ENCODE measurements at regions not wholly inside any gene's neighbourhood (a gene's known extent, or its start where the extent isn't known, plus 50 kb on each side); places are given as distances from the start of the nearest gene placed in this dataset.

DNA sequence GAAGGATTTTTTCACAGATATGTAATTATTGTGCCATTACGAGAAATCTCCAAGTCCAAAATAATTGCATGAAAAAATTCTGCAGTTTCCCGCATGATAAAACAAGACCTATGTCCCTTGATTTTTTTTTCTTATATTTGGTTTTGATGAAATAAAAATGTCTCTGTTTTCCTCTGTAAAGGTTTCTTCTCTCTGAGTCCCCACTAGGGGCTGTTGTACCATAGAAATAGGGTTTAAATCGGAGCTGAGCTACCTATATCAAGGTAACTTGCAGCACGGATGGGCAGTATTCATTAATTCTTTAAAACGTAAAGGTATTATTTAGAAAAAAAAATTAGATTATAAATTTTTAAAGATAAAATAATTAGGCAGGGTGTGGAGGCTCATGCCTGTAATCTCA, 66.6 kb upstream of the IGF1R start:
- DNase-seq (ENCODE audit: low read depth in 4 of 4, low spot score in 2 of 4) = no peak

DNA sequence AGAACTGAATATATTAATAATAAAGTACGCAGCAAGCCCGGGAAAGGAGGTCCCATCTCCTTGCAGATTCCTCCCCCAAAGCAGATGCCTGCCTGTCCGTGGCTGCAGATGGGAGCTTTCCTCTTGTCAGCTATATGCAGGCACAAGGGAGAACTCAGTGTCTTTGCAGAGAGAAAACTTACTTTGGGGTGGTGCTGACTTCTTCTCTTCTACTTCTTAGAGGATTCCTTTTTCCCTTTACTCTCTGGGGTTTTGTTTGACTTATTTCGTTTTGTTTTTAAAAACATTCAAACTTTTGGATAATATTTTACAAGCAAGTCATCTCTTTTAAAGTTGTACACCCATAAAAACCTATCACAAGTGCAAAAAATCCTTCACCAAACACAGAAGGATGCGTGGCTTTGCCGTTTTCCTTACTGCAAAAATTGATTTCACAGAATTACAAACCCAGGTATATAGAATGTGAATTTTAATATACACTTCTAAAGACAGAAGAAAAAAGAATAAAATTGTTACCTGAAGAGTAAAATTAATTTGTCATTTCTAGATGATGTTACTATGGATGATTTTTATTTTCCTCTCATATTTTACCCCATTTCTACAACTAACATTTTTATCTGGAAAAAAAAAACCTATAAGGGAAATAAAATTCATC, 65.3 kb upstream of the IGF1R start:
- no peak for DNase-seq (ENCODE audit: low read depth in 4 of 4, low spot score in 2 of 4)

DNA sequence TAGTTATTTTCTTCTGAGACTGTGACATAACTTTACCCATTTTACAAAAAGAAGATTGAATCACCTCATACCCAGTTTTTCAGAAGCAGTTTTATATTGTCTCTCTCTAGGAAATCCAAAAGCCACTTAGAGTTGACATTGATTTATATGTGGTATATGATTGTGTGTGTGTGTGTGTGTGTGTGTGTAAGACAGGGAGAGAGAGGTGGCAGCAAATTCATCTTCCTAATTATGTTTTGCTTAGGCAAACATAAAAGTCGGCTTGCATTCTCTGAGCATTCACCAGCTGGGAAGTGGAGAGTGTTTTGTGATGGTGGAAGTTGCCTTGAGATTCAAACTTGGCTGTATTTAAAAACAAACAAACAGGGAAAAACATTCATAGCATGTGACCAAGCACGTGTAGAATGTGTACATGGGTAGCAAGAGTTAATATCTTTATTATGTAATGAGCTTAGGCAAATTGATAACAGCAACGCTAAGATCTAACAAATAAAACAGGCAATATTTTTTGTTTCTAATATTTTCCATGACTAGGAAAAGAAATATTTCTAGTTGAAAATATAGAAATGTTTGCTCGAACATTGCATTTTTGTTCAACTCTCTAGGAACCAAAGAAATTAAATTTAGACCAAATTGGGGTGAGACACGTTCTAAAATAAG, 64.4 kb upstream of the IGF1R start:
- no peak for DNase-seq (ENCODE audit: low read depth in 4 of 4, low spot score in 2 of 4)

DNA sequence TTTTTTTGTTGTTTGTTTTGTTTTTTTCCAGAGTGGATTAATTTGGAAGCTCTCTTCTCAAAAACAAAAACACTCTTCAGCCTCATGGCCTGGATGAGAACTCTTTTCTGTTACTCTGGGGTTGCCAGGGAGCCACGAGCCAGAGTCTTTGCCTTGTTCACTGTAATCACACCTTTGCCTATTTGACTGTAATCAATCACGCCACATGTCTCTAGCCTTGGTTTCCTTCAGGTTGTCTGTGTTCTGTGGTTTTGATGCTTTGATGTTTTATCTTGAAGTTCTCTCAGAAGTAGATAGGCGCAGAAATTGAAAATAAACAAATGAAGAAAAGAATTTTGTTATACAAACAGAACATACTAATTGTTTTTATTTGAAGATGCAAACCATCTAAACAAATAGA, 62.3 kb upstream of the IGF1R start:
- DNase-seq (ENCODE audit: low read depth in 4 of 4, low spot score in 2 of 4) = no peak

DNA sequence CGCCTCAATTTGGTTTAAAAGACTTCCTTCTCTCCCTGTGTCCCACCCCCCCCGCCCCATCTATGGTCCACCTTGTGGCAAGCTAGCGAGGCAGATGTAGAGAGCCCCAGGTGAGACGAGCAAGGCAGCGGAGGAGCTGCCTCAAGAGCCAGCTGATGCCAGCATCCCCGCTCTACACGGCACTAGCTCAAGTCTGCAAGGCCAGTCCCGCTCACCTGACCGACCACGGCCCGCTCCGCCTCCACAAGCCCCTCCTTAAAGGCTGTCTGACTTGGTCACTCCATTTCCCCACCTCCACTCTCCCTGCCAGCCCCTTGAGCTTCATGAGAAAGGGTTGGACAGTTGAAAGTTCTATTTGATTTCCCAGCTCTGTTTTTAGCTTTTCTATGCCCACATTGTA, 56.2 kb upstream of the IGF1R start:
- DNase-seq (ENCODE audit: low read depth in 4 of 4, low spot score in 2 of 4) = no peak

DNA sequence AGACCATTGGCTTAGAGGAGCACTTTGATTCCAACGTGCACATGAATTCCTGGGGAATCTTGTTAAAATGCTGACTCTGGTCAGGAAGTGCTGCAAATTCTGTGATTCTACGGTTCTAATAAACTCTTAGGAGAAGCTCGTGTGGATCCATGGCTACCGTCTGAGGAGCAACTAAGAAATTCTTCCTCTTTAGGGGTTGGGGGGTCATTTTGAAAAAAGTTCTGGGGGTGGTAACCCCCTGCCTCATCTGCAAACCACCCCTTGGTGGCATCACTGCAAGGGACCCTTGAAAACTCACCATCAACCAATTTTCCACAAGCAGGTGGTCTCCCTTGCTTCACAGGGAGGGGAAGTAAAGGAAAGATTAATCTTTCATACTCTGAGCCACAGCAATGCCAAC, 52.2 kb upstream of the IGF1R start:
- DNase-seq (ENCODE audit: low read depth in 4 of 4, low spot score in 2 of 4) = no peak

DNA sequence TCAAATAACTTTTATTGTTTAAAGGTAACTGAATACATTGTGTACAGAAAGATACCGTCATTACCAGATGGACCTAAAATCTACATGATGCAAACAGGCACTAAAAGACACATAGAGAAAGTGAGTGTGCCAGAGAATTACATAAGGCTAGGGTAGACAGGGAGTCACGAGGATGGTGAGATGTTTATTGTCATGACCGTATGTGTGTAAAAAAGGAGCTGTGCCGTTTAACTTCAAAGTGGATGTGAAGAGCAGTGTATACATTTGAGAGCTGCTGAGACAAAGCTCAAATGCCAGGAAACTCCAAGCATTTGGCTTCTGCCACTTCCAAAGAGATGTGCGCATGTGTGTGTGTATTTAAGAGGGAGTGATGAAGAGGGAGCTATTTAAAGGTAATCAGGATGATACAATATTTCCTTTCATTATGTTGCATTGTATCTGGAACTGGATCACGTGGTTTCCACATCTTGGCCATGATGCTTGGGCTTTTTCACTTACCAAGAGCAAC, 51.4 kb upstream of the IGF1R start:
- DNase-seq (ENCODE audit: low read depth in 4 of 4, low spot score in 2 of 4) = no peak

DNA sequence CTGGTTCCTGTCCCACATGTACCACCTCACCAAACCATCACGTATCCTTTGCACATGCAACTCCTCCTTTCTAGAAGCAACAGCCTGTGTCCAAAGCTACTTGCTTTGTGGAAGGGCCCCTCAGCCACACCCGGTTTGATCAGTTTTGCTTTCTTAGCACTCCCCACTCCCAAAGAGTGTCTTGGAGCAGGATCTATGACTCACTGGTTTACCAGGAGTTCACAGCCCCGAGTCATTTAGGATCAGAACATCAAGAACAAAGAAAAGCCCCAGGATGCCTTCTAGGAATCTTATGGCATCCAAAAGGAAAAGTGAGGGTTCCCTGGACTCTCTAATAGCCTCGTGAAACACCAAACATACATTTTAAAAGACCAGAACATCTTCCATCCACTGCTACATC, 50.7 kb upstream of the IGF1R start:
- no peak for DNase-seq (ENCODE audit: low read depth in 4 of 4, low spot score in 2 of 4)
